ENCODE measurements at regions not wholly inside any gene's neighbourhood (a gene's known extent, or its start where the extent isn't known, plus 50 kb on each side); places are given as distances from the start of the nearest gene placed in this dataset.

- Mint-ChIP-seq H3K36me3 (no peaks in the 10 kb centered on the region), H3K27ac (no peak overlapping the region), H3K27me3 (ENCODE audit: low read depth in 3 of 3) (no peaks in the 10 kb centered on the region), H3K4me1 (no peaks in the 10 kb centered on the region), H3K9me3 (peaks cover 0 to 5% (median 0%) of the 10 kb centered on the region in 7 donors), H3K4me3 (no peak overlapping the region)
- no peak for DNase-seq
- Histone ChIP-seq H3K4me2 (replicated peaks; ENCODE audit: extremely low read depth, low read length, poor library complexity, severe bottlenecking) (no peak overlapping the region), H3K9me3 (replicated peaks in 1 of 2; ENCODE audit: control insufficient read depth in 1 of 2, insufficient read depth in 1 of 2, low read length in 2 of 2) (no peaks in the 10 kb centered on the region), H2AFZ (ENCODE audit: insufficient read depth, low read depth, low read length, poor library complexity, severe bottlenecking) (no peak overlapping the region), H3K36me3 (replicated peaks in 1 of 2; ENCODE audit: control insufficient read depth in 1 of 2, insufficient read depth in 2 of 2, low read length in 2 of 2) (no peaks in the 10 kb centered on the region), H3K27me3 (ENCODE audit: control insufficient read depth in 2 of 2, insufficient read depth in 2 of 2, low read length in 2 of 2) (no peaks in the 10 kb centered on the region), H3K79me2 (ENCODE audit: insufficient read depth, low read length) (no peaks in the 10 kb centered on the region), H3K4me3 (replicated peaks in 1 of 3; ENCODE audit: low read depth in 2 of 3, low read length in 3 of 3) (no peak overlapping the region), H4K20me1 (ENCODE audit: insufficient read depth, low read length) (no peaks in the 10 kb centered on the region), H3K4me1 (ENCODE audit: control insufficient read depth in 1 of 2, insufficient read depth in 2 of 2, low read length in 2 of 2) (no peaks in the 10 kb centered on the region), H3K27ac (ENCODE audit: low read depth in 1 of 2, low read length in 2 of 2) (no peak overlapping the region), H3K9ac (ENCODE audit: insufficient read depth, low read length, poor library complexity, severe bottlenecking) (no peak overlapping the region)
- WGBS (ENCODE audit: insufficient coverage), result no CpG with 5 or more reads among the region's 1 CpG
- intact Hi-C loops (cut with micrococcal nuclease), result no loop called here
- TF ChIP-seq CTCF (IDR thresholded peaks at IDR 0.05), result no peak
Measured at GRCh38 chr13:73729046-73729445, 405.2 kb downstream of the KLF12 start.

GRCh38 chr13:73722120-73722519 lies 412.1 kb downstream of the KLF12 start:
- WGBS (ENCODE audit: insufficient coverage), result no CpG with 5 or more reads among the region's 1 CpG
- TF ChIP-seq CTCF (IDR thresholded peaks at IDR 0.05), result no peak

More at GRCh38 chr13:73722120-73722519, 412.1 kb downstream of the KLF12 start:
- Histone ChIP-seq H3K36me3 (replicated peaks in 1 of 2; ENCODE audit: control insufficient read depth in 1 of 2, insufficient read depth in 2 of 2, low read length in 2 of 2) (no peaks in the 10 kb centered on the region), H3K4me2 (replicated peaks; ENCODE audit: extremely low read depth, low read length, poor library complexity, severe bottlenecking) (no peak overlapping the region), H3K27me3 (ENCODE audit: control insufficient read depth in 2 of 2, insufficient read depth in 2 of 2, low read length in 2 of 2) (no peaks in the 10 kb centered on the region), H3K9ac (ENCODE audit: insufficient read depth, low read length, poor library complexity, severe bottlenecking) (no peak overlapping the region), H2AFZ (ENCODE audit: insufficient read depth, low read depth, low read length, poor library complexity, severe bottlenecking) (no peak overlapping the region), H3K4me3 (replicated peaks in 1 of 3; ENCODE audit: low read depth in 2 of 3, low read length in 3 of 3) (no peak overlapping the region), H3K79me2 (ENCODE audit: insufficient read depth, low read length) (no peaks in the 10 kb centered on the region), H3K9me3 (replicated peaks in 1 of 2; ENCODE audit: control insufficient read depth in 1 of 2, insufficient read depth in 1 of 2, low read length in 2 of 2) (no peaks in the 10 kb centered on the region), H3K4me1 (ENCODE audit: control insufficient read depth in 1 of 2, insufficient read depth in 2 of 2, low read length in 2 of 2) (no peaks in the 10 kb centered on the region), H3K27ac (ENCODE audit: low read depth in 1 of 2, low read length in 2 of 2) (no peak overlapping the region), H4K20me1 (ENCODE audit: insufficient read depth, low read length) (no peaks in the 10 kb centered on the region)
- Mint-ChIP-seq H3K9me3 (peaks cover 0 to 3% (median 0%) of the 10 kb centered on the region in 7 donors), H3K4me1 (no peaks in the 10 kb centered on the region), H3K27ac (no peak overlapping the region), H3K36me3 (no peaks in the 10 kb centered on the region), H3K4me3 (no peak overlapping the region), H3K27me3 (ENCODE audit: low read depth in 3 of 3) (peaks cover 0 to 2% (median 2%) of the 10 kb centered on the region in 3 donors)
- DNase-seq, result no peak
- intact Hi-C loops (cut with micrococcal nuclease), result no loop called here

All from CD14-positive monocyte (primary cell).